ENCODE measurements at regions not wholly inside any gene's neighbourhood (a gene's known extent, or its start where the extent isn't known, plus 50 kb on each side); places are given as distances from the start of the nearest gene placed in this dataset.
A peak's percentile ranks its signal among the peaks of the same experiment; 100 is the strongest.
"Not testable (repeated sequence)": the region's sequence is repeated elsewhere in the genome, so short reads cannot be mapped to it uniquely, and the experiment has no call there.

DNA sequence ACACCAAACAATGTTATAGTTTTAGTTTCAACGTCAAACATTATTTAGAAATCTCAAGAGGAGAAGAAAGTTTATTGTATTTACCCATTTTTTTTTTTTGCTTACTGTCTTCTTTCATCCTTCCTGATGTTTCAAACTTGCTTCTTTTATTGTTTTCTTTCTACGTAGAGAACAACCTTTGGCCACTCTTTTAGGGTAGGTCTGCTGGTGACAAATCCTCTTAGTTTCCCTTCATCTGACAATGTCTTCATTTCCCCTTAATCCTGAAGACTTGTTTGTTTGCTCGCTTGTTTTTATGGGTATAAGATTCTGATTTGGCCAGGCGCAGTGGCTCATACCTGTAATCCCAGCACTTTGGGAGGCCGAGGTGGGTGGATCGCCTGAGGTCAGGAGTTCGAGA lies 89.1 kb downstream of the RHOU start:
- no peak for DNase-seq (ENCODE audit: low read depth)

DNA sequence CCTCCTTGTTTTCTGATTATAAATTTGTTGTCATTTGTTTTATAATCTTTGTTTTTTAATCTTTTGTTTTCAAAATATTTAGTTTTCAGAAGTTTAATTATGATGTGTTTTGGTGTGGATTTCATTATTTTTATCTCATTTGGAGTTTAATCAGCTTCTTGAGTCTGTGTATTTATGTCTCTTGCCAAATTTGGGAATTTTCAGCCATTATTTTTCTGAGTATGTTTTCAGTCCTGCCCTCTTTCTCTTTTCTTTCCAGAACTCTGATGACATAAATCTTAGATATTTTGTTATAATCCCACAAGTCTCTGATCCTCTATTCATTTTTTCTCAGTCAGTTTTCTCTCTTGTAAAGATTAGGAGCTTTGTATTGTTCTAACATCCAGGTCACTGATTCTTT lies 89.8 kb downstream of the RHOU start:
- DNase-seq (ENCODE audit: low read depth) = no peak

DNA sequence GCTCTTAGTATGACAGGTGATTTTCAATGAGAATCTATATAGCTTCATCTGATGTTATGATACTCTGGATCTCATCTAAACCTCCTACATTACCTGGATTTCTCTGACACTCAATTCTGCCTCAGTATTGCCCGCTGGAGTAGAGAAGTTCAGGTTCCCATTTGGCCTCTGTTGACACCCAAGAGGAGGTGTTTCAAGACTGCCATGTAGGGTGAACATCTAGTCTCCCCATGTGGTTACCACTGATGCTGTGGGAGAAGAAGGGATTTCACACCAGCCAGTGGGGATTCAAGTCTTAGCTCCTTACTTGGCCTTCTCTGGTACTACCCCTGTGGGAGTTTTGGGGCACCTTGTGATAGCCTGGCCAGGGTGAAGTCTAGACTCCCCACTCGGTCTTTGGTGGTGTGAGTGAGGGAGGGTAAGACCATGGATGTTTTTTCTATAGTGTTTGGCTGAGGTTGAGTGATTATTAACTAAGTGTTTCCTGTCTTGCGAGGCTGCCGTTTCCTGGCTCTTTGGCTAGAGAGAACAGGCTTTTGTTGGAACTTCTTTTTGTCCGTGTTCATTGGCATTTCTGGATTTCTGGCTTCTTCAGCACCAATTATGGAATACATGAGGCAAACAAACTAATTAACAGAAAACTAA lies 90.7 kb downstream of the RHOU start:
- no peak for DNase-seq (ENCODE audit: low read depth)

- DNase-seq (ENCODE audit: low read depth) = no peak
Observed at GRCh38 chr1:228827019-228827418, 91.7 kb downstream of the RHOU start.

GRCh38 chr1:228828151-228828550 lies 92.9 kb downstream of the RHOU start:
- no peak for DNase-seq (ENCODE audit: low read depth)

- DNase-seq (ENCODE audit: low read depth) = no peak
Observed at GRCh38 chr1:228830185-228830953, 95.1 kb downstream of the RHOU start.

DNA sequence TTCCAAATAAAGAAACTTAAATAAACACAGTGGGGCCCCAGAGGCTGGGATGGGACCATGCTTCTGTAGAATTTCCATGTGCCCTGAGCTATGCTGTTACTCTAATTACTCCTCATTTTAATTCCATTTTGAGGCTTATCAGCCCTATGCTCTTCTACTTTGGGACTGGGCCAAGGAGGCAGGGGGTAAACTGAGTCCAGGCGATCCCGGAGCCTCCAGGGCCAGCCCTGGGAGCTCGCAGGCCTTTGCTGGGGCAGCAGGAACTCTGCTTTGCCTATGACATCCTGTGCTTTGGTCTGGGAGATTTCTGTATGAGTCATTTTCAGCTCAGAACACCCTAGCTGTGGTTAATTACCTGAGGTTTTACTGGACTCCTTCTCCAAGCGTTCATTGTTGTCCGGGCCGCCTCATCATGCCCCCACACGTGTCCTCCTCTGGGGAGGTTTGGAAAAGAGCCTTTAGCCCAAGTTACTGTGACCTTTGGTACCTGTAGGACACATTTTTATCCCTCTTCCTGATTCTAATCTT lies 95.7 kb downstream of the RHOU start:
- DNase-seq (ENCODE audit: low read depth) = peak; percentile 13

DNA sequence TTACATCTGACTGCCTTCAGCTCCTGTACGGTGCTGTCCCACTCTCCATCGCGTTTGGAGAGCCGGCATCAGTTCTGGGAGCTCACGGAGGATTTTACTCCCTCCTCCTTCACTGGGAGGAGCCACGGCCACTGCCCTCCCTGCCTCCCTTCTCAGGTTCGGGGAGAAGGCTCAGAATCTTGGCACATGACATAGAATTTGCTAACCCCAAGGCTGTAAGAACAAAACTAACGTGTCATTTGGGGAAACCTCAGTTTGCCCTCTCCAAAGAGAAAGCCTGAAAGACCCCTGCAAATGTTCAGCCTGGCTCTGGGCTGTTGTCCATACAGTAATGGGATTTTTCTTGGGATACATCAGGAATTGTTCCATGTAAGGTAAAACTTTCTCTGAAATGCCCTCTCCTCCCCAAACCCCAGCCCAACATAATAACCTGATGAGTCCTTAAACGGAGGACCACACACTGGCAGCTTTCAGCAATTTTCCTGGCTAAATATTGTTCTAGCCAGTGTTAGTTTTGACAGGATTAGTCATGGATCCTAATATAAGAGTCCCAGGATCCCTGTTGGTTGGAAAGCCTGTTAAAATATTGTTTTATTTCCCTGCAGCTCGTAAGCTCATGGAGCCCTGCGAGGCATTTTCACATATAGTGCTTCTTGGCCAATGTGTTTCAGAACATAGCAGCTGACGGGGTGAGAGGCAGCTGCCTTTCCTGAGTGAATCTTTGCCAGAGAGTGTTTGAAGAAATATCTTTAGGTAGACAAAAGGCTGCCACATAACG lies 98.8 kb downstream of the RHOU start:
- DNase-seq (ENCODE audit: low read depth) = no peak

DNA sequence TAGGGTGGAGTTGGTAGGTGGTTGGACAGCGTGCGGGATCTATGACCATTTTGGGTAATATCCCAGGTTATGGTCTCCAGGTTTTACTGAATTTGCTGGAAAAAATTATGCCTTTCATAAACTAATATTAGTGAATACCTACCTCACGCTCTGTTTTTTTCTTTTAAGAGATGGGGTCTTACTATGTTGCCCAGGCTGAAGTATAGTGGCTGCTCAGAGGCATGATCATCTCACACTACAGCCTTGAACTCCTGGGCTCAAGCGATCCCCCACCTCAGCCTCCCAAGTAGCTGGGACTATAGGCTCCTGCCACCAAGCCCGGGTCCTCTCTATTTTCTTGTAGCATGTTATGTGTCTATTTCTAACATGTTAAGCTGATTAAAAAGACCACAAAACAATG lies 100.2 kb downstream of the RHOU start:
- no peak for DNase-seq (ENCODE audit: low read depth)

DNA sequence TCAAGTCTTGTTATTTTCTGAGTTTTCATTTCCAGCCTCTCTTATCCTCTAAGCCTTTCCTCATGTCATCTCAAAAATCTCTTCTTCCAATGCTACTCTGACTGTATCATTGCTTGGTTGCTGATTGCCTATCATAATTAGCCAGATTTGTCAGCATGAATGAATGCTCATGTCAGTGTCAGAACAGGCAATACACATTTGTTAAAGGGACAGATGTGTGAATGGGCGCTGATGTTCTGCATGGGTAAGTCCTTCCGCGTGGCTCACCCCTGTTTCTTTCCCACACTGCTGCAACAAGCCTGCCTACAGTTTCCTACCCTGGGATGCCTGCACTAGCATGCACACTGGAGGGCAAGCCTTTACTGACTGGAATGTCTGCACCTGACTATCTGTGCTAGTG lies 100.6 kb downstream of the RHOU start:
- DNase-seq (ENCODE audit: low read depth) = no peak

DNA sequence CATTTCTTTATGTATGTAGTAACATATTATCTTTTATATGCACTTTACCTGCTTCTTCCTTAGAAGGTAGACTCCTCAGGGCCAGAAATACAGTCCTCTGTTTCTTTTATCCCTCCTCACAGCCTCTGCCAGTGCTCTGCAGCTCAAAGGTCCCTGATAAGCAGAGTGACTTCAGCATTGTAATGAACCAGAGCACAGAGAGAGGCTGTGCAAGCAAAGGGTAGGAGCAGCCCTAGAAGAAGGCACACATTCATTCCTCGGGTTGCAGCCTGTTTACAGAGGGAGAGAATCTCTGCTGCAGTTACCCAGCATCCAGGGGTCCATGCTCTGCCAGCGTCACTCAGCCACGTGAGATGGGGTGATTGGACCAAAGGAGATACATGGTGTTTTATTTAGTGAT lies 101.1 kb downstream of the RHOU start:
- DNase-seq (ENCODE audit: low read depth) = no peak

DNA sequence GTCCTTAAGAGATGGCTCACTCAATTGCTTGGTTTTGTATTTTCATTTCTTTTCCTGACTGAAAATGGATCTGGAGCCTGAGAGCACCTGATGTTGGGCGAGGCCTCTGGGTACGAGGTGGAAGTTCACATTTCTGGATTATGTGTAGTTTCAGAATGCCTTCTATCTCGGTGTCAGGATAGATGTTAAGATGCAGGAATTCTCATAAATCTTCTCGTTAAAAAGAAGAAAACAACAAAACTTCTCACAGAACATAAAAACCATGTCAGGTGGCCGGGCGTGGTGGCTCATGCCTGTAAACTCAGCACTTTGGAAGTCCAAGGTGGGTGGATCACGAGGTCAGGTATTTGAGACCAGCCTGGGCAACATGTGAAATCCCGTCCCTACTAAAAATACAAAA lies 101.8 kb downstream of the RHOU start:
- no peak for DNase-seq (ENCODE audit: low read depth)

DNA sequence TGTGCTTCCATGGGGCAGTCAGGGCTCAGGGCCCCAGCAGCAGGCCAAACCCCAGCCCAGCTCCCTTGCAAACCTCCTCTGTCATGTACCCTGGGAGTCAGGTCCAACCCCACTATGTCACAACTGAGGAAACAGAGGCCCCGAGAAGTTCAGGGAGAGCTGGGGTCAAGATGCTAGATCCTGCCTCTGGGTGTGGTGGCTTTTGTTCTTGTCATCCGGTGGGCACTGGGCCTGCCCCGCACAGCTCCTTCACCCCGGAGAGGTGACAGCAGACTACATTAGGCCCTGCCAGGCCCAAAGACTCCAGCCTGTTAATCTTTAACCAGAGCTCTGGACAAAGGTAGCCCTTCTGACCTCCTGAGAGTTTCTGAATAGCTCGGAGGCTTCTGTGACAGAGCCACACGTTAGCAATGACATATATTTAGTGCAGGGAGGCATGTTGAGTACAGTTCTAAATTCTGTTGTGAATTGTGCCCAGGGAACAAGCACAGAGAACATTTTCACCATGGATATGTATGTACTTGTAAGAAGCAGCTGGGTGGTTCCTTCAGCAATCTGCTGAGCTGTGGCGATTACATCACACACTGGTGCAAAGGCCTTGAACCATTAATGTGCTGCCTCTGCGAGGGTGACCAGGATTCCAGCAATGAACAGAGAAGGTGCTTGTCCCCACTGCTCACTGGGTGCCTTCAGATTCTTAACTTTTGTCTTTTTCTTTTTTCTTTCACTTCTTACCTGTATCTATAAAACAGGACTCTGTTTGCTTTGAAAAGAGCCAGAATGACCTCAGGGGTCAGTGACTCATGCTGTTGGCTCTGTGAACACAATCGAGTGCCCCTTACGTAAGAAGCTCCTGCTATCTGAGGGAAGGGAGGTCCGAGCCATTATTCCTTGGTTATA lies 102.8 kb downstream of the RHOU start:
- peak; percentile 40 for DNase-seq (ENCODE audit: low read depth)

DNA sequence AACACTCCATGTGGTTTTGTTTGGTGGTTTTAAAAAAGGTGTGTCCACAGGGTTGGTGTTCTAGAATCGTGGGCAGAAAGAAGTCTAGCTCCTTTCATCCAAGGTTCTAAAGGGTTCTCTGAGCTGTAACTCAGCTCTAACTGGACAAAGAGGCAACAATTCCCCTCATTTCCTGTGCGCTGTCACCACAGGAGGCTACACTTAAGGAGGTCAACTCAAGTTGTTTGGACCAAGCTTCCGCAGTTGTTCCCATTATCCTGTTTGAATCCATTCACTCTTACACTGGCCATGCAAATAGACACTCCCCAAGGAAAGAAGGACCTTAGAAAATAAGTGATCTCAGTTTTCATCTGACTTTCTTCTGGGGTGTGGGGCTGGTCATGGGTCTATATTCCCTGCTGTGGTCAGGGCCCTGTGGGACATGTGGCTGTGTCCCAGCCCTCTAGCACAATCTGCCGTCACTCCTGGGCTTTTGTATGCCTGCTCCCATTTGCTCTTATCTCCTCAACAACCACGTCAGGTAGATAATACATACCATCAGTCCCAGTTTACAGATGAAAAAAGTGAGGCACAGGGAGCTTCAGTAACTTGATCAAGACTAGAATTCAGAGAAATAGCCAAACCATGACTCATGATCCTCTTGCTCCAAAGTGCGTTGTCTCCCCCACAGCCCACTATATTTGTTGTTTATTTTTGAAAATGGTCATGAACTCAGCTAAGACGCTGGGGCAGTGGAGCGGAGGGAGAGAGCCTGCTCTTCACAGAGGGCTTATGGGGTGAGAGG lies 103.6 kb downstream of the RHOU start:
- no peak for DNase-seq (ENCODE audit: low read depth)

- DNase-seq (ENCODE audit: low read depth) = no peak
Observed at GRCh38 chr1:228839656-228840055, 104.4 kb downstream of the RHOU start.

GRCh38 chr1:228841632-228842031 lies 106.4 kb downstream of the RHOU start:
- DNase-seq (ENCODE audit: low read depth) = no peak

GRCh38 chr1:228842094-228842775 lies 107.0 kb downstream of the RHOU start:
- peak; percentile 19 for DNase-seq (ENCODE audit: low read depth)

GRCh38 chr1:228845101-228845500 lies 109.8 kb downstream of the RHOU start:
- DNase-seq (ENCODE audit: low read depth) = no peak

GRCh38 chr1:228846952-228847351 lies 111.7 kb downstream of the RHOU start:
- no peak for DNase-seq (ENCODE audit: low read depth)

DNA sequence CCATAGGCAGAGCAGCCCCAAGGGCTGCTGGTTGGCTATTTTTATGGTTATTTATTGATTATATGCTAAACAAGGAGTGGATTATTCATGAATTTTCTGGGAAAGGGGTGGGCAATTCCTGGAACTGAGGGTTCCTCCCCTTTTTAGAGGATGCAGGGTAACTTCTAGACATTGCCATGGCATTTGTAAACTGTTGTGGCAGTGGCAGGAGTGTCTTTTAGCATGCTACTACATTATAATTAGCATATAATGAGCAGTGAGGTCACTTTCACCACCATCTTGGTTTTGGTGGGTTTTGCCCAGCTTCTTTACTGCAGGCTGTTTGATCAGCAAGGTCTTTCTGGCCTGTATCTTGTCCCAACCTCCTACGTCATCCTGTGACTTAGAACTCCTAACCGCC lies 112.2 kb downstream of the RHOU start:
- DNase-seq (ENCODE audit: low read depth) = not testable (repeated sequence)
